Loucy (cell line): ENCODE measurements at regions not wholly inside any gene's neighbourhood (a gene's known extent, or its start where the extent isn't known, plus 50 kb on each side); places are given as distances from the start of the nearest gene placed in this dataset.

Experiments
- H2AFZ ChIP-seq: fragments of 200-600 bp; sonication (generic); 2 replicates; pipeline ENCODE4 v1.6.0; 2016; ENCODE audit warnings: antibody characterized with exemption, mild to moderate bottlenecking, low read length, moderate library complexity
- H3F3A ChIP-seq: fragments of 200-600 bp; 2 replicates; pipeline ENCODE4 v1.6.0; 2016; ENCODE audit warnings: antibody characterized with exemption, low read depth, mild to moderate bottlenecking
- H3K27me3 ChIP-seq: fragments of 200-600 bp; sonication (generic); 2 replicates; pipeline ENCODE4 v1.6.1; 2014; ENCODE audit warnings: low read length, mild to moderate bottlenecking; ENCODE audit not compliant: insufficient read depth, poor library complexity, severe bottlenecking
- H3K36me3 ChIP-seq: fragments of 200-600 bp; sonication (generic); 2 replicates; pipeline ENCODE4 v1.6.1; 2016; ENCODE audit warnings: low read length; ENCODE audit not compliant: insufficient read depth
- H3K4me1 ChIP-seq: fragments of 200-600 bp; sonication (generic); 2 replicates; pipeline ENCODE4 v1.5.1; 2014; ENCODE audit warnings: low read length, mild to moderate bottlenecking; ENCODE audit not compliant: insufficient read depth, poor library complexity, severe bottlenecking
- H3K4me2 ChIP-seq: fragments of 200-600 bp; sonication (generic); 2 replicates; pipeline ENCODE4 v1.6.0; 2014; ENCODE audit warnings: antibody characterized with exemption, low read length, low read depth, mild to moderate bottlenecking; ENCODE audit not compliant: poor library complexity, severe bottlenecking
- H3K4me3 ChIP-seq: fragments of 200-600 bp; sonication (generic); 2 replicates; pipeline ENCODE4 v1.5.1; 2014; ENCODE audit warnings: low read length, mild to moderate bottlenecking, mixed read lengths; ENCODE audit not compliant: poor library complexity, severe bottlenecking
- H3K79me2 ChIP-seq: fragments of 200-600 bp; sonication (generic); 2 replicates; pipeline ENCODE4 v1.6.1; 2014; ENCODE audit warnings: low read length; ENCODE audit not compliant: insufficient read depth
- H3K9ac ChIP-seq: fragments of 200-600 bp; sonication (generic); 2 replicates; pipeline ENCODE4 v1.6.0; 2014; ENCODE audit warnings: mild to moderate bottlenecking, low read depth, low read length, moderate library complexity; ENCODE audit not compliant: poor library complexity, severe bottlenecking
- H3K9me2 ChIP-seq: fragments of 200-600 bp; sonication (generic); replicated peaks from 2 replicates; pipeline ENCODE4 v1.6.1; 2016; ENCODE audit warnings: low read depth, low read length, mixed read lengths
- H3K9me3 ChIP-seq: fragments of 200-600 bp; sonication (generic); 2 replicates; pipeline ENCODE4 v1.6.1; 2014; ENCODE audit warnings: mild to moderate bottlenecking, antibody characterized with exemption, low read length, low read depth; ENCODE audit not compliant: insufficient read depth
- H4K20me1 ChIP-seq: fragments of 200-600 bp; sonication (generic); 2 replicates; pipeline ENCODE4 v1.6.0; 2014; ENCODE audit warnings: antibody characterized with exemption, low read length, mild to moderate bottlenecking; ENCODE audit not compliant: insufficient read depth, poor library complexity, severe bottlenecking
- EZH2phosphoT487 ChIP-seq: fragments of 200-600 bp; IDR thresholded peaks from 2 replicates; pipeline ENCODE4 v1.6.1; 2018; ENCODE audit warnings: antibody characterized with exemption, mild to moderate bottlenecking, moderate library complexity, borderline replicate concordance
- TF ChIP-seq, protein P1 (sequence below): fragments of 200-600 bp; sonication (generic); conservative IDR thresholded peaks from 2 replicates; pipeline ENCODE4 v1.5.1; 2014; ENCODE audit warnings: mild to moderate bottlenecking, antibody characterized with exemption, low read length

DNA sequence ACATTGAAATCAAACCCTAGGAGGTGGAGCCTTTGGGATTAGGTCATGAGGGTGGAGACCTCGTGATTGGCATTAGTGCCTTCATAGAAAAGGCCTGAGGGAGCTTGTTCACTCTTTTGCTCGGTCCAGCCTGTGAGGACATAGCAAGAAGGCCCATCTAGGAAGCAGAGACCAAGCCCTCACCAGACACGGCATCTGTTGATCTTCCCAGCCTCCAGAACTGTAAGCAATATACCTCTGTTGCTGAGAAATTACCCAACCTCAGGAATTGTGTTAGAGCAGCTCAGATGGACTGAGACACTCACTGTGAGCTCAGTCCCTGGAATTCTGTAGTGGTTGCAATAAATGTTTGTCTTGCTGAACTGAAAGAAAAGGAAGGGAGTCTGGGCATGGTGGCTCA, 116.2 kb upstream of the MAP1LC3B2 start:
- H3K79me2 ChIP-seq, result no peaks in the 10 kb centered on the region
- H3K27me3 ChIP-seq, result no peaks in the 10 kb centered on the region
- H3K4me3 ChIP-seq, result no peak overlapping the region
- H3K9me3 ChIP-seq, result no peaks in the 10 kb centered on the region
- H2AFZ ChIP-seq, result no peak overlapping the region
- no peak overlapping the region for H3K9ac ChIP-seq
- H3K9me2 ChIP-seq, result no peaks in the 10 kb centered on the region
- H3F3A ChIP-seq, result no peaks in the 10 kb centered on the region
- no peak for TF ChIP-seq EZH2phosphoT487
- TF ChIP-seq, protein P1, sequence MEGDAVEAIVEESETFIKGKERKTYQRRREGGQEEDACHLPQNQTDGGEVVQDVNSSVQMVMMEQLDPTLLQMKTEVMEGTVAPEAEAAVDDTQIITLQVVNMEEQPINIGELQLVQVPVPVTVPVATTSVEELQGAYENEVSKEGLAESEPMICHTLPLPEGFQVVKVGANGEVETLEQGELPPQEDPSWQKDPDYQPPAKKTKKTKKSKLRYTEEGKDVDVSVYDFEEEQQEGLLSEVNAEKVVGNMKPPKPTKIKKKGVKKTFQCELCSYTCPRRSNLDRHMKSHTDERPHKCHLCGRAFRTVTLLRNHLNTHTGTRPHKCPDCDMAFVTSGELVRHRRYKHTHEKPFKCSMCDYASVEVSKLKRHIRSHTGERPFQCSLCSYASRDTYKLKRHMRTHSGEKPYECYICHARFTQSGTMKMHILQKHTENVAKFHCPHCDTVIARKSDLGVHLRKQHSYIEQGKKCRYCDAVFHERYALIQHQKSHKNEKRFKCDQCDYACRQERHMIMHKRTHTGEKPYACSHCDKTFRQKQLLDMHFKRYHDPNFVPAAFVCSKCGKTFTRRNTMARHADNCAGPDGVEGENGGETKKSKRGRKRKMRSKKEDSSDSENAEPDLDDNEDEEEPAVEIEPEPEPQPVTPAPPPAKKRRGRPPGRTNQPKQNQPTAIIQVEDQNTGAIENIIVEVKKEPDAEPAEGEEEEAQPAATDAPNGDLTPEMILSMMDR, result no peak
- H3K4me2 ChIP-seq, result no peak overlapping the region
- no peaks in the 10 kb centered on the region for H4K20me1 ChIP-seq
- no peaks in the 10 kb centered on the region for H3K36me3 ChIP-seq
- H3K4me1 ChIP-seq, result no peaks in the 10 kb centered on the region

DNA sequence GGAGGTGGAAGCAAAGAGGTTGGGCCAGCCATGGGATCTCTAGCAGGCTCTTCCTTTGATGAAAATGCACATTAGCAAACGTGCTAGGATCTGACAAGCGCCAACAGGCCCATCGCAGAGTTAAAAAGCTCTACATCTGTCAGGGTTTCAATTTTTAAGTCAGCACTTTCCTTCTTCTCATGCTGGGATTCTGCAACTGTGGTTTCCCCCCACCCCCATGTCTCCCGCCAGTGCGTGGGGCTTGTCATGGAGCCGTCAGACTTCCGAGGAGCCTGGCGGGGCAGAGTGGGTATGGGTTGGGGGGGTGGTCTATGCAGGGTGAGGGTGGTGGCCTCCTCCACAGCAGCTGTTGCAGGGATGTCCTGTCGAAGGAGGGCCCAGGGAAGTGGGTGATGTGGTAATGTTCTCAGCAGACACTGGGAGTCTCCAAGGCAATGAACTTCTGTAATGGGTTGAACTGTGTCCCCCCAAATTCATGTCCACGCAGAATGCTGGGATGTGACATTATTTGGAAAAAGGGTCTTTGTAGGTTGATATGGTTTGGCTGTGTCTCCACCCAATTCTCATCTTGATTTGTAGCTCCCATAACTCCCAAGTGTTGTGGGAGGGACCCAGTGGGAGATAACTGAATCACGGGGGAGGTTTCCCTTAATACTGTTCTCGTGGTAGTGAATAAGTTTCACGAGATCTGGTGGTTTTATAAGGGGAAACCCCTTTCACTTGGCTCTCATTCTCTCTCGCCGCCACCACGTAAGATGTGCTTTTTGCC, 115.2 kb upstream of the MAP1LC3B2 start:
- no peak overlapping the region for H3K9ac ChIP-seq
- TF ChIP-seq EZH2phosphoT487, result no peak
- TF ChIP-seq, protein P1, result no peak
- no peaks in the 10 kb centered on the region for H3K9me2 ChIP-seq

DNA sequence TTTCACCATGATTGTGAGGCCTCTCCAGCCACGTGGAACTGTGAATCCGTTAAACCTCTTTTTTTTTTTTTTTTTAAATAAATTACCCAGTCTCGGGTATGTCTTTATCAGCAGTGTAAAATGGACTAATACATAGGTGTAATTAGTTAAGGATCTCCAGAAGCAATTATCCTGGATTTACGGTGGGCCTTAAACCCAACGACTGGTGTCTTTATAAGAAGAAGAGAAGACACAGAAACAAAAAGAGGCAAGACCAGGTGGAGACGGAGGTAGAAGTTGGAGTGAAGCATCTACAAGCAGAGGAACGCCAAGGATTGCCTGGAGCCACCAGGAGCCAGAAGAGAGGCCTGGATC, 114.6 kb upstream of the MAP1LC3B2 start:
- Histone ChIP-seq H3K79me2 (no peaks in the 10 kb centered on the region), H3K4me3 (no peak overlapping the region), H3K4me2 (no peak overlapping the region), H3K9me3 (no peaks in the 10 kb centered on the region), H3K9me2 (no peaks in the 10 kb centered on the region), H3K36me3 (no peaks in the 10 kb centered on the region), H3F3A (no peaks in the 10 kb centered on the region), H3K27me3 (no peaks in the 10 kb centered on the region), H3K4me1 (no peaks in the 10 kb centered on the region), H4K20me1 (no peaks in the 10 kb centered on the region), H2AFZ (no peak overlapping the region), H3K9ac (no peak overlapping the region)
- TF ChIP-seq, protein P1, result no peak
- no peak for TF ChIP-seq EZH2phosphoT487

More for the DNA sequence above, 115.2 kb upstream of the MAP1LC3B2 start:
- H3K4me1 ChIP-seq, result no peaks in the 10 kb centered on the region
- no peaks in the 10 kb centered on the region for H3K9me3 ChIP-seq
- no peak overlapping the region for H3K4me3 ChIP-seq
- H4K20me1 ChIP-seq, result no peaks in the 10 kb centered on the region
- H3K79me2 ChIP-seq, result no peaks in the 10 kb centered on the region
- no peaks in the 10 kb centered on the region for H3K36me3 ChIP-seq
- no peak overlapping the region for H2AFZ ChIP-seq
- H3K4me2 ChIP-seq, result no peak overlapping the region
- no peaks in the 10 kb centered on the region for H3F3A ChIP-seq
- H3K27me3 ChIP-seq, result no peaks in the 10 kb centered on the region
